ENCODE measurements at regions not wholly inside any gene's neighbourhood (a gene's known extent, or its start where the extent isn't known, plus 50 kb on each side); places are given as distances from the start of the nearest gene placed in this dataset.

GRCh38 chr1:181992072-181992471 is 69.4 kb downstream of the ZNF648 start:
- Histone ChIP-seq H3K9me3 (ENCODE audit: control insufficient read depth in 1 of 2, insufficient read depth in 1 of 2, low read depth in 1 of 2, low read length in 2 of 2) (no peaks in the 10 kb centered on the region), H2AFZ (ENCODE audit: low read depth, low read length, poor library complexity, severe bottlenecking) (no peak overlapping the region), H3K4me1 (ENCODE audit: control insufficient read depth in 1 of 2, insufficient read depth in 2 of 2, low read length in 2 of 2) (no peaks in the 10 kb centered on the region), H3K4me2 (ENCODE audit: low read length) (no peak overlapping the region), H4K20me1 (ENCODE audit: insufficient read depth) (no peaks in the 10 kb centered on the region), H3K27me3 (ENCODE audit: insufficient read depth, low read length) (peaks cover 29% of the 10 kb centered on the region), H3K9me2 (ENCODE audit: insufficient read depth) (no peaks in the 10 kb centered on the region), H3K9ac (ENCODE audit: low read length) (no peak overlapping the region), H3K4me3 (replicated peaks in 1 of 2; ENCODE audit: low read depth in 1 of 2, low read length in 2 of 2) (no peak overlapping the region), H3K79me2 (ENCODE audit: insufficient read depth, low read length) (no peaks in the 10 kb centered on the region), H3K27ac (ENCODE audit: low read depth, low read length) (no peak overlapping the region), H3K36me3 (ENCODE audit: control insufficient read depth in 1 of 2, insufficient read depth in 2 of 2, low read length in 2 of 2) (no peaks in the 10 kb centered on the region)
- DNase-seq (ENCODE audit: low read depth, low spot score) (no peak), ATAC-seq (no peak)
- intact Hi-C loops (cut with micrococcal nuclease), result no loop called here
- ChIA-PET CTCF (no interaction called here), RAD21 (ENCODE audit: low non-redundant PET in 1 of 2, low total read pairs in 2 of 2, uncharacterized antibody in 2 of 2, unreplicated experiment in 2 of 2) (no interaction called here), POLR2A (no interaction called here)
- no TSS peak for BruUV-seq (replicated peaks)
- TF ChIP-seq ELF1 (IDR thresholded peaks at IDR 0.05; ENCODE audit: borderline replicate concordance, low read depth) (no peak), TCF7L2 (IDR thresholded peaks at IDR 0.05; ENCODE audit: borderline replicate concordance, extremely low read depth, insufficient read depth, insufficient read length) (no peak), RAD21 (IDR thresholded peaks at IDR 0.05; ENCODE audit: low read depth) (no peak), SRF (IDR thresholded peaks at IDR 0.05; ENCODE audit: low read depth) (no peak), JUND (IDR thresholded peaks at IDR 0.05) (no peak), EGR1 (IDR thresholded peaks at IDR 0.05; ENCODE audit: low read depth) (no peak), ZFX (IDR thresholded peaks at IDR 0.05) (no peak), ZNF274 (IDR thresholded peaks at IDR 0.05; ENCODE audit: low read depth, low read length) (no peak), SIN3A (IDR thresholded peaks at IDR 0.05; ENCODE audit: low read depth) (no peak), ZBTB33 (IDR thresholded peaks at IDR 0.05; ENCODE audit: extremely low read depth, insufficient replicate concordance, low read length) (no peak), YY1 (IDR thresholded peaks at IDR 0.05; ENCODE audit: extremely low read depth, insufficient replicate concordance, low read depth, low read length) (no peak), SP1 (IDR thresholded peaks at IDR 0.05; ENCODE audit: low read depth) (no peak)
- TF ChIP-seq, protein P1, sequence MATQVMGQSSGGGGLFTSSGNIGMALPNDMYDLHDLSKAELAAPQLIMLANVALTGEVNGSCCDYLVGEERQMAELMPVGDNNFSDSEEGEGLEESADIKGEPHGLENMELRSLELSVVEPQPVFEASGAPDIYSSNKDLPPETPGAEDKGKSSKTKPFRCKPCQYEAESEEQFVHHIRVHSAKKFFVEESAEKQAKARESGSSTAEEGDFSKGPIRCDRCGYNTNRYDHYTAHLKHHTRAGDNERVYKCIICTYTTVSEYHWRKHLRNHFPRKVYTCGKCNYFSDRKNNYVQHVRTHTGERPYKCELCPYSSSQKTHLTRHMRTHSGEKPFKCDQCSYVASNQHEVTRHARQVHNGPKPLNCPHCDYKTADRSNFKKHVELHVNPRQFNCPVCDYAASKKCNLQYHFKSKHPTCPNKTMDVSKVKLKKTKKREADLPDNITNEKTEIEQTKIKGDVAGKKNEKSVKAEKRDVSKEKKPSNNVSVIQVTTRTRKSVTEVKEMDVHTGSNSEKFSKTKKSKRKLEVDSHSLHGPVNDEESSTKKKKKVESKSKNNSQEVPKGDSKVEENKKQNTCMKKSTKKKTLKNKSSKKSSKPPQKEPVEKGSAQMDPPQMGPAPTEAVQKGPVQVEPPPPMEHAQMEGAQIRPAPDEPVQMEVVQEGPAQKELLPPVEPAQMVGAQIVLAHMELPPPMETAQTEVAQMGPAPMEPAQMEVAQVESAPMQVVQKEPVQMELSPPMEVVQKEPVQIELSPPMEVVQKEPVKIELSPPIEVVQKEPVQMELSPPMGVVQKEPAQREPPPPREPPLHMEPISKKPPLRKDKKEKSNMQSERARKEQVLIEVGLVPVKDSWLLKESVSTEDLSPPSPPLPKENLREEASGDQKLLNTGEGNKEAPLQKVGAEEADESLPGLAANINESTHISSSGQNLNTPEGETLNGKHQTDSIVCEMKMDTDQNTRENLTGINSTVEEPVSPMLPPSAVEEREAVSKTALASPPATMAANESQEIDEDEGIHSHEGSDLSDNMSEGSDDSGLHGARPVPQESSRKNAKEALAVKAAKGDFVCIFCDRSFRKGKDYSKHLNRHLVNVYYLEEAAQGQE (IDR thresholded peaks at IDR 0.05; ENCODE audit: low read depth), result no peak
- TF ChIP-seq, protein P2, sequence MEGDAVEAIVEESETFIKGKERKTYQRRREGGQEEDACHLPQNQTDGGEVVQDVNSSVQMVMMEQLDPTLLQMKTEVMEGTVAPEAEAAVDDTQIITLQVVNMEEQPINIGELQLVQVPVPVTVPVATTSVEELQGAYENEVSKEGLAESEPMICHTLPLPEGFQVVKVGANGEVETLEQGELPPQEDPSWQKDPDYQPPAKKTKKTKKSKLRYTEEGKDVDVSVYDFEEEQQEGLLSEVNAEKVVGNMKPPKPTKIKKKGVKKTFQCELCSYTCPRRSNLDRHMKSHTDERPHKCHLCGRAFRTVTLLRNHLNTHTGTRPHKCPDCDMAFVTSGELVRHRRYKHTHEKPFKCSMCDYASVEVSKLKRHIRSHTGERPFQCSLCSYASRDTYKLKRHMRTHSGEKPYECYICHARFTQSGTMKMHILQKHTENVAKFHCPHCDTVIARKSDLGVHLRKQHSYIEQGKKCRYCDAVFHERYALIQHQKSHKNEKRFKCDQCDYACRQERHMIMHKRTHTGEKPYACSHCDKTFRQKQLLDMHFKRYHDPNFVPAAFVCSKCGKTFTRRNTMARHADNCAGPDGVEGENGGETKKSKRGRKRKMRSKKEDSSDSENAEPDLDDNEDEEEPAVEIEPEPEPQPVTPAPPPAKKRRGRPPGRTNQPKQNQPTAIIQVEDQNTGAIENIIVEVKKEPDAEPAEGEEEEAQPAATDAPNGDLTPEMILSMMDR (IDR thresholded peaks at IDR 0.05 in 2 of 3, conservative IDR thresholded peaks at IDR 0.05 in 1 of 3; ENCODE audit: borderline replicate concordance in 1 of 3, insufficient read depth in 1 of 3, low read depth in 2 of 3, low read length in 2 of 3), result no peak
